ENCODE measurements at regions not wholly inside any gene's neighbourhood (a gene's known extent, or its start where the extent isn't known, plus 50 kb on each side); places are given as distances from the start of the nearest gene placed in this dataset.

DNA sequence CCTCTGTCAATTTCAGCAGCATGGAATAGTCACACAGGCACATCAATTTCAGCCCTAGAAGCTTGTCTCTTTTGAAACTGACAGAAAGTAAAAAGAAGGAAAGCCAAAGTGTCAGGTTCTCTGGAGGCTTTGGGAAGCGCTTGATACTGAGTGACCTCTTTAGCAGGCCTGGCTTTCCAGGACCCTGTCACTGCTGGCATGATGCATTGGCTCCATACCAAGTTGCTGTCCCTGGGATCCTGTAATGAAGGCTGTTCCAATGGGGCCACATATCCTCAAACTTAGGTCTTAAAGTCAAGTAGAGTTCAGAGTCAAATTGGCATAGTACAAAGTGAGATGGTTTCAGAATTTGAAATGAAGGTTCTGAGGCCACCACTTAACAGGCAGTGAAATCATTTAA lies 640.9 kb downstream of the SQOR start:
- Histone ChIP-seq H3K9me3 (ENCODE audit: low read length) (no peaks in the 10 kb centered on the region), H2AFZ (ENCODE audit: low read length) (no peak overlapping the region), H3K9ac (ENCODE audit: low read length) (no peak overlapping the region), H3K4me3 (ENCODE audit: low read length) (no peak overlapping the region), H3K36me3 (ENCODE audit: low read depth, low read length) (no peaks in the 10 kb centered on the region), H3K4me1 (ENCODE audit: insufficient read depth, low read length) (no peaks in the 10 kb centered on the region), H3K4me2 (ENCODE audit: low read length) (no peak overlapping the region), H3K9me2 (replicated peaks; ENCODE audit: low read length) (no peaks in the 10 kb centered on the region), H3K27ac (ENCODE audit: low read length) (no peak overlapping the region), H4K20me1 (ENCODE audit: low read length) (no peaks in the 10 kb centered on the region), H3K27me3 (ENCODE audit: low read length) (no peaks in the 10 kb centered on the region), H3K79me2 (ENCODE audit: low read length) (no peaks in the 10 kb centered on the region), H3F3A (ENCODE audit: low read length, unreplicated experiment) (no peaks in the 10 kb centered on the region)
- TF ChIP-seq, protein P1, sequence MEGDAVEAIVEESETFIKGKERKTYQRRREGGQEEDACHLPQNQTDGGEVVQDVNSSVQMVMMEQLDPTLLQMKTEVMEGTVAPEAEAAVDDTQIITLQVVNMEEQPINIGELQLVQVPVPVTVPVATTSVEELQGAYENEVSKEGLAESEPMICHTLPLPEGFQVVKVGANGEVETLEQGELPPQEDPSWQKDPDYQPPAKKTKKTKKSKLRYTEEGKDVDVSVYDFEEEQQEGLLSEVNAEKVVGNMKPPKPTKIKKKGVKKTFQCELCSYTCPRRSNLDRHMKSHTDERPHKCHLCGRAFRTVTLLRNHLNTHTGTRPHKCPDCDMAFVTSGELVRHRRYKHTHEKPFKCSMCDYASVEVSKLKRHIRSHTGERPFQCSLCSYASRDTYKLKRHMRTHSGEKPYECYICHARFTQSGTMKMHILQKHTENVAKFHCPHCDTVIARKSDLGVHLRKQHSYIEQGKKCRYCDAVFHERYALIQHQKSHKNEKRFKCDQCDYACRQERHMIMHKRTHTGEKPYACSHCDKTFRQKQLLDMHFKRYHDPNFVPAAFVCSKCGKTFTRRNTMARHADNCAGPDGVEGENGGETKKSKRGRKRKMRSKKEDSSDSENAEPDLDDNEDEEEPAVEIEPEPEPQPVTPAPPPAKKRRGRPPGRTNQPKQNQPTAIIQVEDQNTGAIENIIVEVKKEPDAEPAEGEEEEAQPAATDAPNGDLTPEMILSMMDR (conservative IDR thresholded peaks at IDR 0.05; ENCODE audit: low read depth, low read length), result no peak
- TF ChIP-seq EZH2phosphoT487 (IDR thresholded peaks at IDR 0.05; ENCODE audit: borderline replicate concordance, low read length) (no peak), EZH2 (IDR thresholded peaks at IDR 0.05; ENCODE audit: low read length, unreplicated experiment) (no peak)
- DNase-seq (no peak), ATAC-seq (no peak)
- ChIA-PET POLR2A (ENCODE audit: unreplicated experiment) (no interaction called here), CTCF (no interaction called here)
- no TSS peak for BruUV-seq (replicated peaks)
- intact Hi-C loops (cut with micrococcal nuclease), result no loop called here

- Histone ChIP-seq H3F3A (ENCODE audit: low read length, unreplicated experiment) (no peaks in the 10 kb centered on the region), H3K9ac (ENCODE audit: low read length) (no peak overlapping the region), H3K4me1 (ENCODE audit: insufficient read depth, low read length) (no peaks in the 10 kb centered on the region), H2AFZ (ENCODE audit: low read length) (no peak overlapping the region), H3K27me3 (ENCODE audit: low read length) (no peaks in the 10 kb centered on the region), H4K20me1 (ENCODE audit: low read length) (no peaks in the 10 kb centered on the region), H3K27ac (ENCODE audit: low read length) (no peak overlapping the region), H3K9me3 (ENCODE audit: low read length) (no peaks in the 10 kb centered on the region), H3K4me3 (ENCODE audit: low read length) (no peak overlapping the region), H3K79me2 (ENCODE audit: low read length) (no peaks in the 10 kb centered on the region), H3K36me3 (ENCODE audit: low read depth, low read length) (no peaks in the 10 kb centered on the region), H3K9me2 (replicated peaks; ENCODE audit: low read length) (no peaks in the 10 kb centered on the region), H3K4me2 (ENCODE audit: low read length) (no peak overlapping the region)
- BruUV-seq (replicated peaks), result no TSS peak
- ATAC-seq (no peak), DNase-seq (no peak)
- CTCF ChIA-PET, result interaction anchor here (0.8 kb wide), 1 partner anchor 12 kb away, joined by 4 read pairs; no protein-coding TSS in a partner anchor
- TF ChIP-seq, protein P1 (conservative IDR thresholded peaks at IDR 0.05; ENCODE audit: low read depth, low read length), result no peak
- TF ChIP-seq EZH2 (IDR thresholded peaks at IDR 0.05; ENCODE audit: low read length, unreplicated experiment) (no peak), EZH2phosphoT487 (IDR thresholded peaks at IDR 0.05; ENCODE audit: borderline replicate concordance, low read length) (no peak)
- POLR2A ChIA-PET (ENCODE audit: unreplicated experiment), result no interaction called here
- intact Hi-C loops (cut with micrococcal nuclease), result no loop called here
Measured at GRCh38 chr15:46277451-46277850, 642.6 kb downstream of the SQOR start.

DNA sequence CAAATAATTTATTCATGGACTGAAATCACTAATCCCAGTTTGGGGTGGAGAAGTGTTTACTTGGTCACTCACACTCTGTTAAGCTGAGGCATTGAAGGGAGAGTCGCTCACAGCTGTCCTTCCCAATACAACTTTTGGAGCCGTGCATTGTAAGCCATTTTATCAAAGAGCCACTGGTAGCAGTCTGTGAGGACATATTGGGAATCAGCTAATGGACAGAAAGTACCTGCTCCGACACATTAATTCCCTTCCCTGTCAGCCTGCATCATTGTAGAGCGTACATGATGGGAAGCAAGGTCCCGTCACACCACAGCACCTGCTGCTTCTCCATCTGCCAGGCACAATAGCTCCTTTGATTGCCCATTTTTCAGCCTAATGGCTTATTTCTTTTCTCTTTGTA lies 643.2 kb downstream of the SQOR start:
- no TSS peak for BruUV-seq (replicated peaks)
- H3K27ac ChIP-seq (ENCODE audit: low read length), result no peak overlapping the region

More for the DNA sequence above, 643.2 kb downstream of the SQOR start:
- Histone ChIP-seq H3K9me2 (replicated peaks; ENCODE audit: low read length) (no peaks in the 10 kb centered on the region), H3K9ac (ENCODE audit: low read length) (no peak overlapping the region), H3K9me3 (ENCODE audit: low read length) (no peaks in the 10 kb centered on the region), H2AFZ (ENCODE audit: low read length) (no peak overlapping the region), H3K4me3 (ENCODE audit: low read length) (no peak overlapping the region), H3K36me3 (ENCODE audit: low read depth, low read length) (no peaks in the 10 kb centered on the region), H3K4me2 (ENCODE audit: low read length) (no peak overlapping the region), H4K20me1 (ENCODE audit: low read length) (no peaks in the 10 kb centered on the region), H3K27me3 (ENCODE audit: low read length) (no peaks in the 10 kb centered on the region), H3K79me2 (ENCODE audit: low read length) (no peaks in the 10 kb centered on the region), H3K4me1 (ENCODE audit: insufficient read depth, low read length) (no peaks in the 10 kb centered on the region), H3F3A (ENCODE audit: low read length, unreplicated experiment) (no peaks in the 10 kb centered on the region)
- TF ChIP-seq EZH2phosphoT487 (IDR thresholded peaks at IDR 0.05; ENCODE audit: borderline replicate concordance, low read length) (no peak), EZH2 (IDR thresholded peaks at IDR 0.05; ENCODE audit: low read length, unreplicated experiment) (no peak)
- TF ChIP-seq, protein P1 (conservative IDR thresholded peaks at IDR 0.05; ENCODE audit: low read depth, low read length), result no peak
- POLR2A ChIA-PET (ENCODE audit: unreplicated experiment), result no interaction called here
- intact Hi-C loops (cut with micrococcal nuclease), result no loop called here
- CTCF ChIA-PET, result interaction anchor here (0.8 kb wide), 1 partner anchor 12 kb away, joined by 4 read pairs; no protein-coding TSS in a partner anchor
- ATAC-seq (no peak), DNase-seq (no peak)

Measured in PC-3 (cell line).